GM12872 (cell line): ENCODE measurements at regions not wholly inside any gene's neighbourhood (a gene's known extent, or its start where the extent isn't known, plus 50 kb on each side); places are given as distances from the start of the nearest gene placed in this dataset.

Experiments used
- TF ChIP-seq, protein P1 (sequence below): IDR thresholded peaks from 3 replicates; pipeline ENCODE4 v1.5.1; 2011; ENCODE audit warnings: low read depth, mild to moderate bottlenecking, low read length, moderate library complexity; ENCODE audit not compliant: insufficient read depth

DNA sequence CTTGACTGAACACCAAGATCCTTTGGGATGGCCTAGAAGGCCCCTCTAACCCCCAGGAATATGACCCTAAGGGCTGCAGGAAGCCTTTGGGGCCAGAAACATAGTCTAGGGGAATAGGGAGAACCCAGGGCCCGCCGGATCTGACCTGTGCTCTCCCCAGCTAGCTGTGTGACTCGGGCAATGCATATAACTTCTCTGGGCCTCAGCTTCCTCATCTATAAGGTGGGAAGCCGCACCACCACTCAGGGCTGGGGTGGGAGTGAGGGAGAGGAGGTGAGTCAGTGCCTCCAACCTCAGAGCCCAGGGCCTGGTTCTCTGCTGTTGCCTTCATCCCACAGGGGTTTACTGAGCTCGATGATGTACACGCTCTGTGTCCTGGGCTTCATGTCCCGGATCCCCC is 434.4 kb downstream of the PTPRU start:
- TF ChIP-seq, protein P1, sequence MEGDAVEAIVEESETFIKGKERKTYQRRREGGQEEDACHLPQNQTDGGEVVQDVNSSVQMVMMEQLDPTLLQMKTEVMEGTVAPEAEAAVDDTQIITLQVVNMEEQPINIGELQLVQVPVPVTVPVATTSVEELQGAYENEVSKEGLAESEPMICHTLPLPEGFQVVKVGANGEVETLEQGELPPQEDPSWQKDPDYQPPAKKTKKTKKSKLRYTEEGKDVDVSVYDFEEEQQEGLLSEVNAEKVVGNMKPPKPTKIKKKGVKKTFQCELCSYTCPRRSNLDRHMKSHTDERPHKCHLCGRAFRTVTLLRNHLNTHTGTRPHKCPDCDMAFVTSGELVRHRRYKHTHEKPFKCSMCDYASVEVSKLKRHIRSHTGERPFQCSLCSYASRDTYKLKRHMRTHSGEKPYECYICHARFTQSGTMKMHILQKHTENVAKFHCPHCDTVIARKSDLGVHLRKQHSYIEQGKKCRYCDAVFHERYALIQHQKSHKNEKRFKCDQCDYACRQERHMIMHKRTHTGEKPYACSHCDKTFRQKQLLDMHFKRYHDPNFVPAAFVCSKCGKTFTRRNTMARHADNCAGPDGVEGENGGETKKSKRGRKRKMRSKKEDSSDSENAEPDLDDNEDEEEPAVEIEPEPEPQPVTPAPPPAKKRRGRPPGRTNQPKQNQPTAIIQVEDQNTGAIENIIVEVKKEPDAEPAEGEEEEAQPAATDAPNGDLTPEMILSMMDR, result no peak

DNA sequence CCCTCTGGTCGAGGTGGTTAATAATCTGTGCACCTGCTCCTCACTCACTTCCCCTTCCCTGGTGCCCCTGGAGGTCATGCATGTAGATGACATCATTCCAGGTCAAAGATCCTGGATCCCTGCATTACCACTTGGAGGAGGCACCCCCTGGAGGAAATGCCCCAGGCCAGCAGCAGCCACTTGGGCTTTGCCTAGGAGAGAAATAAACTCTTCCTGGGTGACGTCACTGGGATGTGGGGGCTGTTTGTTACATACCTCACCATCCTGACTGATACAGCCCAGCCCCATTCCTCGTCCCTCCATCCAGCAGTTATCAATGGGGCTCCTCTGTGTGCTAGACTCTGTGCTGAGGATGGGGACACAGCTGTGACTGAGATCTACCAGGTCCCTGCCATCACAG is 433.6 kb downstream of the PTPRU start:
- TF ChIP-seq, protein P1, result no peak

DNA sequence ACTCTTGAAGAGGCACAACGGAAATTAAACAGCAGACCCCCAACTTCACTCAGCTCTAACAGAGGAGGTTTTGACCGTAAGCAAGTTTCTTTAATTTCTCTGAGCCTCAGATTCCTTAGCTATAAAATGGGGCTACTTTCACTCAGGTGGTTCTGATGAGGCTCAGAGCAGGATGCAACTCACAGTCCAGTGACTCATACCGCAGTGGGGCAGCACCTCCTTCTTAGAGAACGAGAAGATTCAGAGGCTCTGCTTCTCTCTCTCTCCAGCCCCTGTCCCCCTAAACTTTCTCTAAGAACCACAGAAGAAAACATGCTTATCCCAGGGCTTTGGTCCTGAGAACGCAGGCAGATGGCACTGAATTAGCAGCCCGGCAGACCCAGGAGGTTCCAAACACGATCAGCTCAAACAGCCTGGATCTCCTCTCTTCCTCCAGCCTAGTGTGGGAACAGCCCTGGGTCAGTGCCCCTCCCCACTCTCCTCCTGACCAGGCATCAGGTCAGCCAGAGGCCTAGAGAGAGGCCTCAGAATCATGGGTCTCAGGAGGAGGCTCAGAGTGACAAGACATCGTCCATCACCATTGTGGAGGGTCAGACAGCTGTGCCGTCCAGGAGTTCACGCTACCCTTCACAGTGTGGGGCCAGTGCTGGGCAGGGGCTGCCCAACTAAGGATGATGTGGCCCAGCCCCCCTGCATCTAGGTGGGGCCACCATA is 433.0 kb downstream of the PTPRU start:
- TF ChIP-seq, protein P1, result no peak

DNA sequence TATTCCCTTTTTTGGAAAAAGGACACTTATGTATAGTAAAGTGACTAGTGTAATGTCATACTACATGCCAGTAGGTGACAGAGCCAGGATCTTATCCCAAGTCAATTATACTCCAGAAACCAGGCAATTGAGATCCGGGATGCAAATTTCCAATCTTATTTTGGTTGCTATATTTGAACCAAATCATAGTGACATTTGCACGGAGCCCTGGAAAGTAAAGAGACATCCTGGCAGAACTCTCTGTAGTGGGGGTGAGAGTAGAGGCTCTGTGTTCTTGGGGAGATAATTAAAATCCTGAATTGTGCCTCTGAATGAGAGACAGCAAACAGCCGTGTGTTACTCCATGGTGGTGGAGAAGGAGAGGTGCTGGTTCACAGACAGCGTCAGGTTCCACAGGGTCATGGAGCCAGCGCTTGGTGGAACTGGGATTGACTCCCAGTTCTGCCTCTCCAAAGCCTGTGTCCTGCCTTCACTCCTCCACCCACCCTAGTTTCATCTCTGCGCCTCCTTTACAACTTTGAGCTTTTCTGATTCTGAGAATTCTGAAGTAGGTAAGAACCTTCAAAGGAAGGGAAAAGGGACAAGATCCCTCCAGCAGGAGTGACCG is 432.3 kb downstream of the PTPRU start:
- TF ChIP-seq, protein P1, result no peak

DNA sequence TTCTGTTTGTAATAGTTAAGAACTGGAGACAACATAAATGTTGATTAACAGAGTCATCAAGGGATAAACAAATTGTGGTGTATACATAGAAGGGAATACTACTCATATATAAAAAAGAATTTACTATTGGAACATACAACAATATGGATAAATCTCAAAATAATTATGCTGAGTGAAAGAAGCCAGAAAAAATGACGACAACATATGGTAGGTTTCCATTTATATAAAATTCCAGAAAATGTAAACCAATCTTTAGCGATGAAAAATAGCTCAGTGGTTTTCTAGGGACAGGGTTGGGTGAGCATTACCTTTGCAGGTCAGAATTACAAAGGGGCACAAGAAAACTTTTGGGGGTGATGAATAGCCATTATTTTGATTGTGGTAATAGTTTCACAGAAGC is 431.6 kb downstream of the PTPRU start:
- TF ChIP-seq, protein P1, result no peak

DNA sequence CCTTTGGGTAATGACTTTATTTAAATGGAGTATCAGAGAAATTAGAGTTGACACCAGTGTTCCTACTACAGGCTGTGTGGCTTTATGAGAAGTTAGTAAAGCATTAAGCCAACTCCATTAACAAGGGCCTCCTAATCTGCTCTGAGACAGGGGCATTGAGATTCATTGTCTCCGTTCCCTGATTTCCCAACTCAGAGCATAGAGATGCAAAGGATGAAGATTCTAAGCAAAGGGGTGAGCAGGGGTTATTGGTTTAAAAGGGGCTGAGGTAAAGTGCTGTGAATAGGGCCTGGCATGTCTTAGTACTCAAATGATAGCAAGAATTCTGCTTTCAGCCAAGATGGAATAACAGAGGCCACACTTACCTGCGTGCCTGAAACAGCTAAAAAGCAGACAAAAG is 428.4 kb downstream of the PTPRU start:
- TF ChIP-seq, protein P1, result no peak

DNA sequence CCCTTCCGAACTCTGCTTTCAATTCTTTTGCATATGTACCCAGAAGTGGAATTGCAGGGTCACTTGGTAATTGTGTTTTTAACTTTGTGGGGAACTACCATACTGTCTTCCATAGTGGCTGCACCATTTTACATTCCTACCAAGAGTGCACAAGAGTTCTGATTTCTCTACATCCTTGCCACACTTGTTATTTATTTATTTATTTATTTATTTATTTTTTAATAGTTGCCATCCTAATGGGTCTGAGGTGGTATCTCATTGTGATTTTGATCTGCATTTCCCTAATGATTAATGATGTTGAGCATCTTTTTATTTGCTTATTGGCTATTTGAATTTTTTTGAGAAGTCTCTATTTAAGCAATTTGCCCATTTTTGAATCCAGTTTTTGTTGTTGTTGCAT is 422.4 kb downstream of the PTPRU start:
- TF ChIP-seq, protein P1, result no peak
